GM23338 (cell line): ENCODE measurements at regions not wholly inside any gene's neighbourhood (a gene's known extent, or its start where the extent isn't known, plus 50 kb on each side); places are given as distances from the start of the nearest gene placed in this dataset.
A peak's percentile ranks its signal among the peaks of the same experiment; 100 is the strongest.

Source experiments
- ATAC-seq: fragments of 200-7000 bp; cut with Tn5 transposase; 3 replicates; pipeline ENCODE4 v1.9.1; 2020
- DNase-seq: peaks from one replicate; pipeline ENCODE4 v3.0.0-alpha.2; 2015; ENCODE audit warnings: low spot score
- H2AFZ ChIP-seq: fragments of 200-600 bp; sonication (generic); 2 replicates; pipeline ENCODE4 v1.8.0; 2016; ENCODE audit warnings: antibody characterized with exemption, mild to moderate bottlenecking, moderate library complexity
- H3F3A ChIP-seq: fragments of 200-600 bp; sonication (generic); replicated peaks from 2 replicates; pipeline ENCODE4 v1.8.0; 2017; ENCODE audit warnings: antibody characterized with exemption, mixed run types, low read depth
- H3K27ac ChIP-seq: fragments of 200-600 bp; sonication (generic); 2 replicates; pipeline ENCODE4 v1.6.1; 2016; ENCODE audit warnings: low read depth
- H3K27me3 ChIP-seq: fragments of 200-600 bp; sonication (generic); 2 replicates; pipeline ENCODE4 v1.8.0; 2016; ENCODE audit warnings: mild to moderate bottlenecking, mixed run types, moderate library complexity; ENCODE audit not compliant: insufficient read depth
- H3K36me3 ChIP-seq: fragments of 200-600 bp; sonication (generic); 2 replicates; pipeline ENCODE4 v1.8.0; 2016; ENCODE audit warnings: mild to moderate bottlenecking; ENCODE audit not compliant: insufficient read depth
- H3K4me1 ChIP-seq: fragments of 200-600 bp; sonication (generic); 2 replicates; pipeline ENCODE4 v1.8.0; 2016; ENCODE audit warnings: mild to moderate bottlenecking, moderate library complexity; ENCODE audit not compliant: insufficient read depth
- H3K4me2 ChIP-seq: fragments of 200-600 bp; sonication (generic); 2 replicates; pipeline ENCODE4 v1.7.1; 2017; ENCODE audit warnings: mixed run types
- H3K4me3 ChIP-seq: fragments of 200-600 bp; sonication (generic); 2 replicates; pipeline ENCODE4 v1.6.1; 2016; ENCODE audit warnings: mixed run types
- H3K79me2 ChIP-seq: fragments of 200-600 bp; sonication (generic); replicated peaks from 2 replicates; pipeline ENCODE4 v1.8.0; 2017; ENCODE audit warnings: mild to moderate bottlenecking; ENCODE audit not compliant: insufficient read depth
- H3K9me2 ChIP-seq: fragments of 200-600 bp; sonication (generic); 2 replicates; pipeline ENCODE4 v1.8.0; 2017; ENCODE audit not compliant: insufficient read depth
- H4K20me1 ChIP-seq: fragments of 200-600 bp; sonication (generic); replicated peaks from 2 replicates; pipeline ENCODE4 v1.8.0; 2017; ENCODE audit warnings: mild to moderate bottlenecking; ENCODE audit not compliant: insufficient read depth
- H3K27ac Mint-ChIP-seq: 2 replicates; pipeline ENCODE4 v1.8.0; 2020; ENCODE audit warnings: inconsistent platforms, mild to moderate bottlenecking, moderate library complexity, mixed read lengths
- H3K27me3 Mint-ChIP-seq: 3 replicates; pipeline ENCODE4 v1.8.0; 2022; ENCODE audit warnings: low read depth, mild to moderate bottlenecking, moderate library complexity, mixed read lengths, inconsistent platforms; ENCODE audit not compliant: insufficient read depth, poor library complexity
- H3K36me3 Mint-ChIP-seq: 3 replicates; pipeline ENCODE4 v1.8.0; 2021; ENCODE audit warnings: low read depth, mild to moderate bottlenecking, inconsistent platforms, moderate library complexity, mixed read lengths
- H3K4me1 Mint-ChIP-seq: 3 replicates; pipeline ENCODE4 v1.8.0; 2020; ENCODE audit warnings: mild to moderate bottlenecking, inconsistent platforms, mixed read lengths
- H3K4me3 Mint-ChIP-seq: 3 replicates; pipeline ENCODE4 v1.8.0; 2021; ENCODE audit warnings: moderate library complexity, mild to moderate bottlenecking, inconsistent platforms, mixed read lengths
- H3K9me3 Mint-ChIP-seq: 3 replicates; pipeline ENCODE4 v1.8.0; 2020; ENCODE audit warnings: moderate library complexity, mild to moderate bottlenecking, inconsistent platforms, mixed read lengths
- CREB1 ChIP-seq: fragments of 250-450 bp; sonication (Bioruptor Pico); IDR thresholded peaks from 2 replicates; pipeline ENCODE4 v1.5.0; 2020; ENCODE audit warnings: low read depth, mild to moderate bottlenecking, moderate library complexity
- CTCF ChIP-seq, 2 experiments: fragments of 200-600 bp in 1 of 2; sonication (generic) in 1 of 2; conservative IDR thresholded peaks; 2 replicates each; pipeline versions ENCODE4 v1.5.1 to v1.6.1; 2016 to 2017; ENCODE audit warnings: antibody characterized with exemption in 2 of 2, low read depth in 2 of 2, mild to moderate bottlenecking in 2 of 2, moderate library complexity in 1 of 2
- ETS1 ChIP-seq: IDR thresholded peaks from 2 replicates; pipeline ENCODE4 v1.6.1; 2016; ENCODE audit warnings: antibody characterized with exemption
- EZH2 ChIP-seq: fragments of 200-600 bp; sonication (generic); IDR thresholded peaks from one replicate; pipeline ENCODE4 v1.8.0; 2017; ENCODE audit warnings: antibody characterized with exemption, mild to moderate bottlenecking, low read depth; ENCODE audit not compliant: unreplicated experiment
- EZH2phosphoT487 ChIP-seq: fragments of 200-600 bp; sonication (generic); IDR thresholded peaks from one replicate; pipeline ENCODE4 v1.8.1; 2018; ENCODE audit warnings: antibody characterized with exemption; ENCODE audit not compliant: unreplicated experiment
- JUNB ChIP-seq: IDR thresholded peaks from one replicate; pipeline ENCODE4 v1.6.1; 2016; ENCODE audit warnings: antibody characterized with exemption; ENCODE audit not compliant: unreplicated experiment
- NANOG ChIP-seq: IDR thresholded peaks from 2 replicates; pipeline ENCODE4 v1.6.1; 2016; ENCODE audit warnings: antibody characterized with exemption, borderline replicate concordance
- POLR2AphosphoS5 ChIP-seq: IDR thresholded peaks from 2 replicates; pipeline ENCODE4 v1.6.1; 2016; ENCODE audit warnings: antibody characterized with exemption, low read depth
- REST ChIP-seq: IDR thresholded peaks from one replicate; pipeline ENCODE4 v1.6.1; 2018; ENCODE audit warnings: antibody characterized with exemption; ENCODE audit not compliant: unreplicated experiment
- STAT1 ChIP-seq: IDR thresholded peaks from one replicate; pipeline ENCODE4 v1.6.1; 2016; ENCODE audit warnings: antibody characterized with exemption; ENCODE audit not compliant: unreplicated experiment
- ZNF114 ChIP-seq: fragments of 250-450 bp; sonication (Bioruptor Pico); IDR thresholded peaks from 2 replicates; pipeline ENCODE4 v1.5.0; 2020; ENCODE audit warnings: mild to moderate bottlenecking, moderate library complexity
- ZNF331 ChIP-seq: fragments of 250-450 bp; sonication (Bioruptor Pico); IDR thresholded peaks from 2 replicates; pipeline ENCODE4 v1.5.0; 2020; ENCODE audit warnings: low read depth, mild to moderate bottlenecking, moderate library complexity

- no peak for TF ChIP-seq STAT1
- no peak for TF ChIP-seq CTCF (conservative IDR thresholded peaks at IDR 0.05; ENCODE audit: low read depth in 2 of 2)
These were observed 205.4 kb upstream of the KCNJ16 start (continued) for GRCh38 chr17:69869667-69870066.

- Histone ChIP-seq H3F3A (no peaks in the 10 kb centered on the region), H3K4me1 (peaks cover 22% of the 10 kb centered on the region), H3K27ac (no peak overlapping the region), H3K4me2 (0 out of 2 replicates have a peak overlapping the region, but pooled peaks have one; percentile 63), H3K79me2 (no peaks in the 10 kb centered on the region), H4K20me1 (no peaks in the 10 kb centered on the region), H3K4me3 (no peak overlapping the region), H3K27me3 (no peaks in the 10 kb centered on the region), H3K36me3 (no peaks in the 10 kb centered on the region), H2AFZ (peak overlapping the region; percentile 67; the same call in 1 of the 2 replicates), H3K9me2 (0 out of 2 replicates have a peak, but pooled peaks cover 7% of the 10 kb centered on the region)
- no peak for DNase-seq
- Mint-ChIP-seq H3K4me3 (no peak overlapping the region), H3K27ac (peak overlapping the region; percentile 80), H3K9me3 (no peaks in the 10 kb centered on the region), H3K27me3 (no peaks in the 10 kb centered on the region), H3K36me3 (no peaks in the 10 kb centered on the region), H3K4me1 (peaks cover 23% of the 10 kb centered on the region)
- peak; percentile 31; the same call in 2 of the 3 replicates for ATAC-seq
- TF ChIP-seq EZH2phosphoT487 (no peak), EZH2 (no peak), NANOG (no peak), STAT1 (no peak), POLR2AphosphoS5 (no peak), ETS1 (no peak), REST (no peak), CTCF (conservative IDR thresholded peaks at IDR 0.05; ENCODE audit: low read depth in 2 of 2) (no peak), JUNB (no peak), ZNF331 (no peak), ZNF114 (no peak), CREB1 (CRISPR knock-in tag) (no peak)
These were observed 204.9 kb upstream of the KCNJ16 start for GRCh38 chr17:69870091-69870530.
